ENCODE measurements at regions not wholly inside any gene's neighbourhood (a gene's known extent, or its start where the extent isn't known, plus 50 kb on each side); places are given as distances from the start of the nearest gene placed in this dataset.

DNA sequence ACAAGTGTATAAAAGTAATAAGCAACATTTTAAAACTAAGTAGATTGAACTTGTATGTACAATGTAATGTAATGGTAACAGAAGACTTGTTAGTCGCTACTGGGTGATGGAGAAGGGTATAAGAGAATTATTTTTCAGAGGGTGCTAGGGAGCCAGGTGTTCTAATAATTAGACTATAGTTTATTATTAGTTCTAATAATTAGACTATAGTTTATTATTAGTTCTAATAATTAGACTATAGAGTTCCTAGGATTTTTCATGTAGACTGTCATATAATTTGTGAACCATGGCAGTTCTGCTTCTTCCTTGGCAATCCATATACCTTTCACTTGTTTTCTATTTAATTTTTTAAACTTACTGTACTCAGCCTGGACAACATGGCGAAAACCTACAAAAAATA, 117.3 kb upstream of the TSPAN5 start:
- no peak overlapping the region for H3K4me3 ChIP-seq (ENCODE audit: control insufficient read depth, low read depth, low read length)
- TF ChIP-seq, protein P1, sequence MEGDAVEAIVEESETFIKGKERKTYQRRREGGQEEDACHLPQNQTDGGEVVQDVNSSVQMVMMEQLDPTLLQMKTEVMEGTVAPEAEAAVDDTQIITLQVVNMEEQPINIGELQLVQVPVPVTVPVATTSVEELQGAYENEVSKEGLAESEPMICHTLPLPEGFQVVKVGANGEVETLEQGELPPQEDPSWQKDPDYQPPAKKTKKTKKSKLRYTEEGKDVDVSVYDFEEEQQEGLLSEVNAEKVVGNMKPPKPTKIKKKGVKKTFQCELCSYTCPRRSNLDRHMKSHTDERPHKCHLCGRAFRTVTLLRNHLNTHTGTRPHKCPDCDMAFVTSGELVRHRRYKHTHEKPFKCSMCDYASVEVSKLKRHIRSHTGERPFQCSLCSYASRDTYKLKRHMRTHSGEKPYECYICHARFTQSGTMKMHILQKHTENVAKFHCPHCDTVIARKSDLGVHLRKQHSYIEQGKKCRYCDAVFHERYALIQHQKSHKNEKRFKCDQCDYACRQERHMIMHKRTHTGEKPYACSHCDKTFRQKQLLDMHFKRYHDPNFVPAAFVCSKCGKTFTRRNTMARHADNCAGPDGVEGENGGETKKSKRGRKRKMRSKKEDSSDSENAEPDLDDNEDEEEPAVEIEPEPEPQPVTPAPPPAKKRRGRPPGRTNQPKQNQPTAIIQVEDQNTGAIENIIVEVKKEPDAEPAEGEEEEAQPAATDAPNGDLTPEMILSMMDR (conservative IDR thresholded peaks at IDR 0.05; ENCODE audit: control insufficient read depth, insufficient read depth, low read depth, low read length), result no peak
- DNase-seq (ENCODE audit: low read depth), result no peak

DNA sequence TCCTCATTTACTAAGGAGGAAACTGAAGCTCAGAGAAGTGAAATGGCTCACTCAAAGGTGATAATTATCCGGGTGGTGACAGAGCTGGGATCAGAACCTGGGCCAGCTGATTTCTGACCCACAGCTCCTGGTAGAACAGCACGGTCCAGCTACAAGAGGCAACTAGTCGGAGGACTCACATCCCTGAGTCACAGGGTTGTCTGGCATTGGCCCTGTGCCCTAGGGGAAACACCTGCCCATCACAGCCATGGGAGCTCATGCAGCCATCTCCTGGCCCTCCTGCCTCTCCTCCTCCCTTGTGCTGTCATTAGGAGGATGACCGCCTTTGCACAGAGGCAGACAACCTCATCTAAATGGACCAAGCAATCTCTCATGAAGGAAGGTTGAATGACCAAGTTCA, 115.2 kb upstream of the TSPAN5 start:
- no peak overlapping the region for H3K4me3 ChIP-seq (ENCODE audit: control insufficient read depth, low read depth, low read length)
- TF ChIP-seq, protein P1 (conservative IDR thresholded peaks at IDR 0.05; ENCODE audit: control insufficient read depth, insufficient read depth, low read depth, low read length), result no peak
- DNase-seq (ENCODE audit: low read depth), result no peak

DNA sequence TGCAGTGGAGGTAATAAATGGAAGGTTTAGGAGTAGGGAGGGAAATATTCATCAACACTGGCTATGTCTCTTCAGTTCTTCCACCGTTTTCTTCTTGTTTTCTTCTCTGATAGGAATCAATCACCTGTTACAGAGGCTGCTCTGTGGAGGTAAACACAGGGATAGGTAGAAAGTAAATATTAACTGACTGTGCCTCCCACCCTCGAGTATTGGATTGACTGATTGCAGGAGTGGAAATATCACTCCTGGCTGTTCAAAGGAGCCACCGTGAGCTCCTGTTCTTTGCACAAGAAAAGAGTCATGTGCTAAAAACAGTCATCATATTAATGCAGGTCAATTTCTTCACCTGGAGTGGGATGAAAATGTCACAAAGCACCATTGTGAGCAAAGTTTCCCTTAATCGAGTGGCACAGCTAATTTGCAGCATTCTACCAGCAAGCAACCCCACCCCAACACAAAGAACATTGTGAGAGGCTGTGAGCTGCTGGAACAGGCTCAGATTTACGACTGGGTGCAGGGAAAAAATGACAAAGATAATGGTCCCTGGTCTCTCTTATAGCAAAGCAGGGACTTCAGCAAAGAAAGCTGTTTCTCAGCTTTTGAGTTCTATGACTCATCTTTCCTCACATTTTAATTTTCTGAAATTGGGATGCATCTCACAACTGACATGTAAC, 113.7 kb upstream of the TSPAN5 start:
- TF ChIP-seq, protein P1 (conservative IDR thresholded peaks at IDR 0.05; ENCODE audit: control insufficient read depth, insufficient read depth, low read depth, low read length), result no peak
- DNase-seq (ENCODE audit: low read depth), result no peak
- no peak overlapping the region for H3K4me3 ChIP-seq (ENCODE audit: control insufficient read depth, low read depth, low read length)

DNA sequence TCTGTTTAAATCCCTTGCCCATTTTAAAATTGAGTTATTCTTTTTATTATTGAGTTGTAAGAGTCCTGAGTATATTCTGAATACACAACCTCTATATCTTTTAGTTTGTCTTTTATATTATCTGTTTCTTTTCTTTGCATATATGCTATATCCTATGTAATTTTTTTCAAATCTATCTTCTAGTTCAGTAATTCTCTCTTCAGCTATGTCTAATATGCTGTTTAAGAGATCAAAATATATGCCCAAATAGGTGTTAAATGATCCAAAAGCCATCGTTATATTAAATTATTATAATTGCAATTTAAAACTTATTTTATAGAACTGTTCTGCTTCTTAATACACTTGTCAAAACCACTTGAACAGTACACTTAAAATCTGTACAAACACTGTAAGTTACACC, 107.4 kb upstream of the TSPAN5 start:
- TF ChIP-seq, protein P1 (conservative IDR thresholded peaks at IDR 0.05; ENCODE audit: control insufficient read depth, insufficient read depth, low read depth, low read length), result no peak
- no peak overlapping the region for H3K4me3 ChIP-seq (ENCODE audit: control insufficient read depth, low read depth, low read length)
- no peak for DNase-seq (ENCODE audit: low read depth)

DNA sequence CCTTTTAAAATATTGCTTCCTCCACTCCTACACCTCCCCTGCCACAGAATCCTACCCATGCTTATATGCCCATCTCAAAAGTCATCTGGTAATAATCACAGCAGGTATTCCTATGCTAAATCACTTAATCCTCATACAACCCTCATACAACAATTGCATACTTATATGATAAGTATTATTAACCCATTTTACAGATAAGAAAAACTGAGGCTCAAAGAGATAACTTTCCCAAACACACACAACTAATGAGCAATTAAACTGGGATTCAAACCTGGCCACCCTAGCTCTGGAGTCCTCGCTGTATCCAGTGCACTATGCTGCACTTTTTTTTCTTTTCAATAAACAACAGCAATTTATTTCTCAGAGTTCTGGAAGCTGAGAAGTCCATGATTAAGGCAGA, 99.8 kb upstream of the TSPAN5 start:
- TF ChIP-seq, protein P1 (conservative IDR thresholded peaks at IDR 0.05; ENCODE audit: control insufficient read depth, insufficient read depth, low read depth, low read length), result no peak
- H3K4me3 ChIP-seq (ENCODE audit: control insufficient read depth, low read depth, low read length), result no peak overlapping the region
- DNase-seq (ENCODE audit: low read depth), result no peak

DNA sequence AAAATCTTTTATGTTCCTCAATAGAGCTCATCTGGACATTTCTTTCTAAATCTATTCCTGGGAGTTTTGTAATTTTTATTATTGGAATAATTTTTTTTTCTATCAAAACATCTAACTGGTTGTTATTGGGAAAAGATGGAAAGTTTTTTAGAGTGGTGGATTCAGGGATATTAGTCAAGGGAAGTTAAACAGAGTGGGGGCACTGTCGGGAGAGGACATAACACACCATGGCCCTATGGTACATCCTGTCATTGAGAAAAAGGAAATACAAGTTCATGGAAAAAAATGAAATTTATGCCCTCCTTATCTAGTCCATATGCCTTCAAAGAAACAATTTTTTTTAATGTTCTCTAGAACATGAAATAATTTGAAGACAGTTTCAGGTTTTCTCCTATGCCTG, 96.3 kb upstream of the TSPAN5 start:
- DNase-seq (ENCODE audit: low read depth), result no peak
- H3K4me3 ChIP-seq (ENCODE audit: control insufficient read depth, low read depth, low read length), result no peak overlapping the region
- TF ChIP-seq, protein P1 (conservative IDR thresholded peaks at IDR 0.05; ENCODE audit: control insufficient read depth, insufficient read depth, low read depth, low read length), result no peak

DNA sequence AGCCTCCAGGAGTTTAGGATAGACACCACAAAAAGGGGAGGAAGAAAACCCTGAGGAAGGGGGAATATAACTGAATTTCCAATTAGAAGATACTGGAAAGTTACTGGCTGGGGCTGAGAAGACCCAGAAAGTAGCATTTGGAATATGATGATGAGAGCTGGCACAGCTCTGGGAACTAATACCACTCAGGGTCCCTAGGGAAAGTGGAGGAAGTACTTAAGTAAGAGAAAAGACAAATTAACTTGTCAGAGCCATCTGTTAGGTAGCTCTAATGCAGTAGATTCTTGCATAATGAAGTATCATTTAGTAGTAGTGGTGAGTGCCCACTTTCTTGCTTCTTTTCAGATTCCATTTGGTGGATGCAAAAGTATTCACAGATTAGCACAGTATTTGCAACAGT, 90.8 kb upstream of the TSPAN5 start:
- DNase-seq (ENCODE audit: low read depth), result peak; percentile 63
- H3K4me3 ChIP-seq (ENCODE audit: control insufficient read depth, low read depth, low read length), result no peak overlapping the region
- TF ChIP-seq, protein P1 (conservative IDR thresholded peaks at IDR 0.05; ENCODE audit: control insufficient read depth, insufficient read depth, low read depth, low read length), result no peak

Data from fibroblast of mammary gland (primary cell).